ENCODE measurements at regions not wholly inside any gene's neighbourhood (a gene's known extent, or its start where the extent isn't known, plus 50 kb on each side); places are given as distances from the start of the nearest gene placed in this dataset.

DNA sequence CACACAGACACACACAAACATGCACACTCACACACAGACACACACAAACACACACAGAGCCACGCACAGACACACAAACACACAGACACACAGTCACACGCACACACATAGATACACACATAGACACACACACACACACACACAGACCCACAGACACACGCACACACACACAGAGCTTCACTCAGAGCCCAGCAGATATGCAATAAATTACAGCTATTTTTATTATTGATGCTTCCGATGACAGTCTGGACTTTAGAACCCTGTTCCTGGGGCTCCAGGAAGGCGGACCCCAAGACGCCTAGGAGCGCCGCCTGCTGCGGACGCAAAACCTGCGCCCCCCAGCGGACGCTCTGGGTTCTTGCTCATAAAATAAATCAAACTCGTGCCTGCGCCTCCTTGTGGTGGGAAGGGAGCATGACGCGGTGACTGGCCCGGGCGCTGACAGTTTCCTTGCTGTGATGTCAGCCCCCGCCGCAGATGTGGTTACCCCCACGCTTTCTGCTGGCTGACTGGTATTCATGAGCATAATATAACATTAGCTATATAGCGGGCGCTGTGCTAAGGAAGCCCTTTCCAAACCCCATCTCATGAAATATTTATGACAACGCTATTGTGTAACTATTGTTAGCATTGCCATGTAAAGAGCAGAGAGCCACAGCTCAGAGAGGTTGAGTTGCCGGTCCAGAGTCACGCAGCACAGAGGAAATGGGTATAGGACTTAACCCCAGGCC is 64.4 kb upstream of the TM9SF2 start:
- TF ChIP-seq, protein P1, sequence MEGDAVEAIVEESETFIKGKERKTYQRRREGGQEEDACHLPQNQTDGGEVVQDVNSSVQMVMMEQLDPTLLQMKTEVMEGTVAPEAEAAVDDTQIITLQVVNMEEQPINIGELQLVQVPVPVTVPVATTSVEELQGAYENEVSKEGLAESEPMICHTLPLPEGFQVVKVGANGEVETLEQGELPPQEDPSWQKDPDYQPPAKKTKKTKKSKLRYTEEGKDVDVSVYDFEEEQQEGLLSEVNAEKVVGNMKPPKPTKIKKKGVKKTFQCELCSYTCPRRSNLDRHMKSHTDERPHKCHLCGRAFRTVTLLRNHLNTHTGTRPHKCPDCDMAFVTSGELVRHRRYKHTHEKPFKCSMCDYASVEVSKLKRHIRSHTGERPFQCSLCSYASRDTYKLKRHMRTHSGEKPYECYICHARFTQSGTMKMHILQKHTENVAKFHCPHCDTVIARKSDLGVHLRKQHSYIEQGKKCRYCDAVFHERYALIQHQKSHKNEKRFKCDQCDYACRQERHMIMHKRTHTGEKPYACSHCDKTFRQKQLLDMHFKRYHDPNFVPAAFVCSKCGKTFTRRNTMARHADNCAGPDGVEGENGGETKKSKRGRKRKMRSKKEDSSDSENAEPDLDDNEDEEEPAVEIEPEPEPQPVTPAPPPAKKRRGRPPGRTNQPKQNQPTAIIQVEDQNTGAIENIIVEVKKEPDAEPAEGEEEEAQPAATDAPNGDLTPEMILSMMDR (IDR thresholded peaks at IDR 0.05) = peak; percentile 100
- H3K27me3 Mint-ChIP-seq = peaks cover 2% of the 10 kb centered on the region
- peak overlapping the region; percentile 19 for H3K4me3 Mint-ChIP-seq
- H3K36me3 Mint-ChIP-seq (ENCODE audit: low read depth) = no peaks in the 10 kb centered on the region
- POLR2A ChIA-PET = interaction anchor here (0.5 to 6.4 kb wide), 11 partner anchors 11 to 245 kb away, joined by 3 to 38 read pairs (median 4); no protein-coding TSS in a partner anchor
- peak overlapping the region; percentile 80 for H3K27ac Mint-ChIP-seq
- no peaks in the 10 kb centered on the region for H3K9me3 Mint-ChIP-seq
- intact Hi-C loops (cut with micrococcal nuclease) = loop anchor here (1.0 to 10.0 kb wide), 3 partner anchors 50 to 262 kb away; partner anchors contain the start of gene GPR183
- ATAC-seq (peak; percentile 47), DNase-seq (peak; percentile 99)
- peaks cover 56% of the 10 kb centered on the region for H3K4me1 Mint-ChIP-seq (ENCODE audit: low read depth)
- CTCF ChIA-PET = interaction anchor here (0.6 to 7.9 kb wide), 77 partner anchors 12 to 354 kb away, joined by 3 to 395 read pairs (median 4); partner anchors contain the start of genes CLYBL, GPR183, TM9SF2 and UBAC2

GRCh38 chr13:99439048-99439447 is 62.2 kb upstream of the TM9SF2 start:
- H3K4me1 Mint-ChIP-seq (ENCODE audit: low read depth) = peaks cover 34% of the 10 kb centered on the region
- no peak overlapping the region for H3K4me3 Mint-ChIP-seq
- TF ChIP-seq, protein P1 (IDR thresholded peaks at IDR 0.05) = no peak
- H3K36me3 Mint-ChIP-seq (ENCODE audit: low read depth) = no peaks in the 10 kb centered on the region
- ATAC-seq (no peak), DNase-seq (no peak)
- ChIA-PET CTCF (interaction anchor here (0.6 to 7.9 kb wide), 10 partner anchors 10 to 173 kb away, joined by 3 to 162 read pairs (median 9); no protein-coding TSS in a partner anchor), POLR2A (no interaction called here)
- no peaks in the 10 kb centered on the region for H3K9me3 Mint-ChIP-seq
- intact Hi-C loops (cut with micrococcal nuclease) = loop anchor here (10.0 kb wide), 2 partner anchors 134 to 264 kb away; partner anchors contain the start of gene GPR183
- no peak overlapping the region for H3K27ac Mint-ChIP-seq
- H3K27me3 Mint-ChIP-seq = peaks cover 2% of the 10 kb centered on the region

GRCh38 chr13:99439850-99440604 is 61.2 kb upstream of the TM9SF2 start:
- ChIA-PET CTCF (interaction anchor here (1.0 to 7.9 kb wide), 17 partner anchors 9 to 264 kb away, joined by 3 to 162 read pairs (median 4); no protein-coding TSS in a partner anchor), POLR2A (no interaction called here)
- TF ChIP-seq, protein P1 (IDR thresholded peaks at IDR 0.05) = no peak
- Mint-ChIP-seq H3K9me3 (no peaks in the 10 kb centered on the region), H3K36me3 (ENCODE audit: low read depth) (no peaks in the 10 kb centered on the region), H3K27me3 (peaks cover 2% of the 10 kb centered on the region), H3K27ac (no peak overlapping the region), H3K4me3 (no peak overlapping the region), H3K4me1 (ENCODE audit: low read depth) (peaks cover 28% of the 10 kb centered on the region)
- no peak for ATAC-seq
- intact Hi-C loops (cut with micrococcal nuclease) = loop anchor here (5.0 to 10.0 kb wide), 3 partner anchors 135 to 265 kb away; partner anchors contain the start of gene GPR183
- no peak for DNase-seq

- Mint-ChIP-seq H3K36me3 (ENCODE audit: low read depth) (no peaks in the 10 kb centered on the region), H3K4me1 (ENCODE audit: low read depth) (peaks cover 7% of the 10 kb centered on the region), H3K9me3 (no peaks in the 10 kb centered on the region), H3K4me3 (no peak overlapping the region), H3K27me3 (peaks cover 2% of the 10 kb centered on the region), H3K27ac (no peak overlapping the region)
- CTCF ChIA-PET = interaction anchor here (0.7 to 4.7 kb wide), 30 partner anchors 8 to 276 kb away, joined by 3 to 44 read pairs (median 4); partner anchors contain the start of gene CLYBL
- TF ChIP-seq, protein P1 (IDR thresholded peaks at IDR 0.05) = peak; percentile 97
- intact Hi-C loops (cut with micrococcal nuclease) = loop anchor here (2.0 to 5.0 kb wide), 2 partner anchors 60 to 215 kb away; no protein-coding TSS in a partner anchor
- POLR2A ChIA-PET = interaction anchor here (0.6 kb wide), 1 partner anchor 197 kb away, joined by 3 read pairs; no protein-coding TSS in a partner anchor
- ATAC-seq (peak; percentile 86), DNase-seq (peak; percentile 60)
Observed at GRCh38 chr13:99442273-99442895, 58.9 kb upstream of the TM9SF2 start.
